ENCODE measurements at regions not wholly inside any gene's neighbourhood (a gene's known extent, or its start where the extent isn't known, plus 50 kb on each side); places are given as distances from the start of the nearest gene placed in this dataset.
"Not testable (repeated sequence)": the region's sequence is repeated elsewhere in the genome, so short reads cannot be mapped to it uniquely, and the experiment has no call there.

GRCh38 chr1:56094168-56094567 is 485.2 kb downstream of the PLPP3 start:
- Histone ChIP-seq H3K36me3 (ENCODE audit: control insufficient read depth, insufficient read depth, low read length) (no peaks in the 10 kb centered on the region), H3K27ac (ENCODE audit: low read length) (no peak overlapping the region), H3K4me3 (ENCODE audit: low read length) (no peak overlapping the region), H3K4me1 (ENCODE audit: control insufficient read depth, insufficient read depth, low read length) (no peaks in the 10 kb centered on the region), H3K9me3 (ENCODE audit: control insufficient read depth, insufficient read depth, low read length) (no peaks in the 10 kb centered on the region), H3K27me3 (ENCODE audit: control insufficient read depth, insufficient read depth, low read length) (no peaks in the 10 kb centered on the region)
- ATAC-seq (no peak), DNase-seq (no peak)
- no peaks in the 10 kb centered on the region for H3K36me3 Mint-ChIP-seq
- H3K27me3 Mint-ChIP-seq (ENCODE audit: low read depth in 2 of 2), result no peaks in the 10 kb centered on the region
- no peak overlapping the region for H3K4me3 Mint-ChIP-seq
- H3K9me3 Mint-ChIP-seq, result no peaks in the 10 kb centered on the region
- no peak overlapping the region for H3K27ac Mint-ChIP-seq
- 77% methylated on average over 3 of the region's 3 CpGs for WGBS (ENCODE audit: insufficient coverage)
- H3K4me1 Mint-ChIP-seq, result no peaks in the 10 kb centered on the region
- TF ChIP-seq CTCF (IDR thresholded peaks at IDR 0.05), result no peak
- intact Hi-C loops (cut with micrococcal nuclease), result no loop called here

DNA sequence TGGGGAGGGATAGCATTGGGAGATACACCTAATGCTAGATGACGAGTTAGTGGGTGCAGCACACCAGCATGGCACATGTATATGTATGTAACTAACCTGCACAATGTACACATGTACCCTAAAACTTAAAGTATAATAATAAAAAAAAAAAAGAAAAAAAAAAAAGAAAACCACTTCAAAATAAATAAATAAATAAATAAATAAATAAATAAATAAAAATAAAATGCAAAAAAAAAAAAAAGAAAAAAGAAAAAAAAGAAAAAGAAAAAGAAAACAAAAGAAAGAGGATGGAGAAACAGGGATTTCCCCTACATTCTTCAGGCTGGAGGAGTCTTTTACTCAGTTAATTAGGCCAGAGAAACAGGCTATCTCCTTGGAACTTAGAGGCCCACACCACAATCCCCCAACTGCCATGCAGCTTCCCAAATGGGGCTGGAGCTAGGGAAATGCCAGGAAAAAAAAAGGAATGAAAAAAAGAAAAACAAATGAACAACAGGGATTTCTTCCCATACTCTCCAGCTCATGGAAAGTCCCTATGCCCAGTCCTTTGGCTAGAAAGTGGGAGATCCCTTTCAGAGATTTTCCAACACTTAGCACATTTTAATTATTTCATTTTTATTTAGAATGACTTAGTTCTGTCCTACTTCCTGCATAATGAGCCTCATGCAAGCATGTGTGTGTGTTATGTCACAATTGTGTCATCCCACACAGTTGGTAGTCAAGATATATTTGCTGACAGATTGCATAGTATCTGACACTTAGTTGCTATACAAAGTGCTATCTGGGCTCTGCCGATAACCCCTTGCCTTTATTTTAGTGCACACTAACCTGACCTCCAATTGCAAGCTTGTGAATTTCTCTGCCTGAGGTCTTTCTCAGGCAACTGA is 486.4 kb downstream of the PLPP3 start:
- ATAC-seq (no peak), DNase-seq (no peak)
- H3K4me3 Mint-ChIP-seq, result no peak overlapping the region
- H3K27me3 Mint-ChIP-seq (ENCODE audit: low read depth in 2 of 2), result no peaks in the 10 kb centered on the region
- Histone ChIP-seq H3K36me3 (ENCODE audit: control insufficient read depth, insufficient read depth, low read length) (no peaks in the 10 kb centered on the region), H3K4me3 (ENCODE audit: low read length) (no peak overlapping the region), H3K4me1 (ENCODE audit: control insufficient read depth, insufficient read depth, low read length) (no peaks in the 10 kb centered on the region), H3K27ac (ENCODE audit: low read length) (no peak overlapping the region), H3K27me3 (ENCODE audit: control insufficient read depth, insufficient read depth, low read length) (no peaks in the 10 kb centered on the region), H3K9me3 (ENCODE audit: control insufficient read depth, insufficient read depth, low read length) (no peaks in the 10 kb centered on the region)
- TF ChIP-seq CTCF (IDR thresholded peaks at IDR 0.05), result no peak
- H3K27ac Mint-ChIP-seq, result no peak overlapping the region
- peaks cover 0 to 2% of the 10 kb centered on the region in 2 donors for H3K9me3 Mint-ChIP-seq
- intact Hi-C loops (cut with micrococcal nuclease), result no loop called here
- H3K36me3 Mint-ChIP-seq, result no peaks in the 10 kb centered on the region
- H3K4me1 Mint-ChIP-seq, result no peaks in the 10 kb centered on the region
- WGBS (ENCODE audit: insufficient coverage), result 86% methylated on average over 1 of the region's 2 CpGs

DNA sequence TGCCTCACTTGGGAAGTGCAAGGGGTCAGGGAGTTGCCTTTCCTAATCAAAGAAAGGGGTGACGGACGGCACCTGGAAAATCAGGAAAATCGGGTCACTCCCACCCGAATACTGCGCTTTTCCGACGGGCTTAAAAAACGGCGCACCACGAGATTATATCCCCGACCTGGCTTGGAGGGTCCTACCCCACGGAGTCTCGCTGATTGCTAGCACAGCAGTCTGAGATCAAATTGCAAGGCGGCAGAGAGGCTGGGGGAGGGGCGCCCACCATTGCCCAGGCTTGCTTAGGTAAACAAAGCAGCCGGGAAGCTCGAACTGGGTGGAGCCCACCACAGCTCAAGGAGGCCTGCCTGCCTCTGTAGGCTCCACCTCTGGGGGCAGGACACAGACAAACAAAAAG is 489.5 kb downstream of the PLPP3 start:
- 93% methylated on average over 14 of the region's 17 CpGs for WGBS (ENCODE audit: insufficient coverage)
- H3K36me3 Mint-ChIP-seq; intact Hi-C loops (cut with micrococcal nuclease): not testable (repeated sequence)

DNA sequence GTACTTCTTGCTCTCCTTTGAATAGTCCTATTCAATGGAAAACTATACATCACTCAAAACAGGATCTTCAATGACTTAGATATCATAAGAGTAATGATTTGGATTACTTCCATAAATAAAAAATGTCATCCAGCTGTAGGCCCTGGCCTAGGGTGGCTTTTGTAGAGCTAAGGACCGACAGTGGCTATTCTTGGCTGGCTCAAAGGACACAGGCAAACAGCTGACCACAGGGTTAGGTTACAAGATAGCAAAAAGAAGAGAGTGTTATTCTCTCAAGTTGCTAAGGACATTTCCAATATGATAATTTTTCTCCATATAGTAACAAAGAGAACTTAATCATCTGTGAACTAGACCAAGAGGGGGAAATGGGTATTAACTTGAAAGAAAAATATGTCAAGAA is 495.1 kb downstream of the PLPP3 start:
- no peak overlapping the region for H3K4me3 ChIP-seq (ENCODE audit: low read length)
- 100% methylated on average over 1 of the region's 1 CpG for WGBS (ENCODE audit: insufficient coverage)
- H3K27ac ChIP-seq (ENCODE audit: low read length), result no peak overlapping the region
- no peaks in the 10 kb centered on the region for H3K9me3 ChIP-seq (ENCODE audit: control insufficient read depth, insufficient read depth, low read length)
- intact Hi-C loops (cut with micrococcal nuclease), result no loop called here
- Mint-ChIP-seq H3K4me3 (no peak overlapping the region), H3K27me3 (ENCODE audit: low read depth in 2 of 2) (no peaks in the 10 kb centered on the region), H3K9me3 (peaks cover 5 to 7% of the 10 kb centered on the region in 2 donors), H3K27ac (no peak overlapping the region), H3K36me3 (no peaks in the 10 kb centered on the region), H3K4me1 (no peaks in the 10 kb centered on the region)
- ATAC-seq, result no peak
- no peak for DNase-seq
- no peaks in the 10 kb centered on the region for H3K36me3 ChIP-seq (ENCODE audit: control insufficient read depth, insufficient read depth, low read length)
- no peaks in the 10 kb centered on the region for H3K4me1 ChIP-seq (ENCODE audit: control insufficient read depth, insufficient read depth, low read length)
- no peaks in the 10 kb centered on the region for H3K27me3 ChIP-seq (ENCODE audit: control insufficient read depth, insufficient read depth, low read length)
- no peak for TF ChIP-seq CTCF (IDR thresholded peaks at IDR 0.05)

More for the DNA sequence above, 489.5 kb downstream of the PLPP3 start:
- ATAC-seq; H3K4me3 Mint-ChIP-seq; H3K27ac Mint-ChIP-seq; DNase-seq; H3K4me1 Mint-ChIP-seq; H3K27ac ChIP-seq (ENCODE audit: low read length); H3K36me3 ChIP-seq (ENCODE audit: control insufficient read depth, insufficient read depth, low read length); H3K9me3 ChIP-seq (ENCODE audit: control insufficient read depth, insufficient read depth, low read length); H3K4me1 ChIP-seq (ENCODE audit: control insufficient read depth, insufficient read depth, low read length); H3K4me3 ChIP-seq (ENCODE audit: low read length); H3K9me3 Mint-ChIP-seq; H3K27me3 ChIP-seq (ENCODE audit: control insufficient read depth, insufficient read depth, low read length); H3K27me3 Mint-ChIP-seq (ENCODE audit: low read depth in 2 of 2): not testable (repeated sequence)
